GM20431 (cell line): ENCODE measurements at regions not wholly inside any gene's neighbourhood (a gene's known extent, or its start where the extent isn't known, plus 50 kb on each side); places are given as distances from the start of the nearest gene placed in this dataset.

Experiments used
- in situ Hi-C: fragments of 300-500 bp; cut with MseI, MboI; formaldehyde crosslinking; loops from one replicate; pipeline ENCODE4 v1.15.0; 2020; ENCODE audit warnings: low sequenced_read_pairs; ENCODE audit not compliant: unreplicated experiment

- in situ Hi-C loops: loop anchor here (25.0 kb wide), 1 partner anchor 738 kb away; no protein-coding TSS in a partner anchor
Measured at GRCh38 chr12:11598900-11599299, 50.6 kb upstream of the ETV6 start.
